ENCODE measurements at regions not wholly inside any gene's neighbourhood (a gene's known extent, or its start where the extent isn't known, plus 50 kb on each side); places are given as distances from the start of the nearest gene placed in this dataset.

- no peak for DNase-seq (ENCODE audit: low read depth in 2 of 2)
Measured at GRCh38 chr10:128316121-128316726, 190.0 kb upstream of the MKI67 start.

GRCh38 chr10:128316925-128317324 is 190.7 kb upstream of the MKI67 start:
- DNase-seq (ENCODE audit: low read depth in 2 of 2), result no peak

- DNase-seq (ENCODE audit: low read depth in 2 of 2), result no peak
Measured at GRCh38 chr10:128318366-128318765, 192.1 kb upstream of the MKI67 start.

- no peak for DNase-seq (ENCODE audit: low read depth in 2 of 2)
Measured at GRCh38 chr10:128318913-128319312, 192.7 kb upstream of the MKI67 start.

GRCh38 chr10:128322106-128322505 is 195.9 kb upstream of the MKI67 start:
- no peak for DNase-seq (ENCODE audit: low read depth in 2 of 2)

GRCh38 chr10:128322950-128323349 is 196.7 kb upstream of the MKI67 start:
- no peak for DNase-seq (ENCODE audit: low read depth in 2 of 2)

- no peak for DNase-seq (ENCODE audit: low read depth in 2 of 2)
Measured at GRCh38 chr10:128324058-128324827, 198.0 kb upstream of the MKI67 start.

GRCh38 chr10:128325788-128326187 is 199.6 kb upstream of the MKI67 start:
- no peak for DNase-seq (ENCODE audit: low read depth in 2 of 2)

GRCh38 chr10:128326251-128326650 is 200.0 kb upstream of the MKI67 start:
- DNase-seq (ENCODE audit: low read depth in 2 of 2), result no peak

- DNase-seq (ENCODE audit: low read depth in 2 of 2), result no peak
Measured at GRCh38 chr10:128326851-128327250, 200.6 kb upstream of the MKI67 start.

- no peak for DNase-seq (ENCODE audit: low read depth in 2 of 2)
Measured at GRCh38 chr10:128336401-128336800, 210.2 kb upstream of the MKI67 start.

- DNase-seq (ENCODE audit: low read depth in 2 of 2), result no peak
Measured at GRCh38 chr10:128337860-128338378, 211.7 kb upstream of the MKI67 start.

GRCh38 chr10:128338951-128339350 is 212.7 kb upstream of the MKI67 start:
- no peak for DNase-seq (ENCODE audit: low read depth in 2 of 2)

- DNase-seq (ENCODE audit: low read depth in 2 of 2), result no peak
Measured at GRCh38 chr10:128339753-128340152, 213.5 kb upstream of the MKI67 start.

GRCh38 chr10:128345353-128345752 is 219.1 kb upstream of the MKI67 start:
- DNase-seq (ENCODE audit: low read depth in 2 of 2), result no peak

GRCh38 chr10:128360783-128361182 is 234.6 kb upstream of the MKI67 start:
- DNase-seq (ENCODE audit: low read depth in 2 of 2), result no peak

GRCh38 chr10:128361487-128361886 is 235.3 kb upstream of the MKI67 start:
- no peak for DNase-seq (ENCODE audit: low read depth in 2 of 2)

- DNase-seq (ENCODE audit: low read depth in 2 of 2), result no peak
Measured at GRCh38 chr10:128362514-128362913, 236.3 kb upstream of the MKI67 start.

- no peak for DNase-seq (ENCODE audit: low read depth in 2 of 2)
Measured at GRCh38 chr10:128364631-128365030, 238.4 kb upstream of the MKI67 start.

- no peak for DNase-seq (ENCODE audit: low read depth in 2 of 2)
Measured at GRCh38 chr10:128365156-128365725, 239.0 kb upstream of the MKI67 start.

- DNase-seq (ENCODE audit: low read depth in 2 of 2), result no peak
Measured at GRCh38 chr10:128367807-128368206, 241.6 kb upstream of the MKI67 start.

- DNase-seq (ENCODE audit: low read depth in 2 of 2), result no peak
Measured at GRCh38 chr10:128369101-128369650, 243.0 kb upstream of the MKI67 start.
